ENCODE measurements at regions not wholly inside any gene's neighbourhood (a gene's known extent, or its start where the extent isn't known, plus 50 kb on each side); places are given as distances from the start of the nearest gene placed in this dataset.

DNA sequence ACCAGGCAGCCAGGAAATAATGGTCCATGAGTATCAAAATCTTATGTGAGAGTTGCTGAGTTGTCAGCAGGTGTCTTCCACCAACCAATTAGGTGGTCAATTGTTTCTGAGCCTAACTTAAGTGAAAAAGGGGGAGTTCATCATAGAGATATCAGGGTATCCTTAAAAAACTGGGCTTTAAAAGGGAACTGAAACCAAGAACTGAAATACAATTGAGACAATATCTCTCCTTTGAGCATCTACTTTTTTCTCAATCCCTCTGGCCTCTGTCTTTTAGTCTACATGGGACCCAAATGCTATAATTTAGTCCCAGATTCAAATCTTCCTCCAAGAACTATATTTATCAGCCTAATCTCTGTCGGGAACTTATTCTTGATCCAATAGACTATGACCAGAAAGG, 201.0 kb downstream of the BTG1 start:
- Histone ChIP-seq H3K27me3 (no peaks in the 10 kb centered on the region), H3K36me3 (no peaks in the 10 kb centered on the region), H3K9me3 (no peaks in the 10 kb centered on the region), H3K27ac (no peak overlapping the region), H3K4me3 (no peak overlapping the region), H3K4me1 (no peaks in the 10 kb centered on the region)
- TF ChIP-seq POLR2AphosphoS5 (IDR thresholded peaks at IDR 0.05): no peak
- TF ChIP-seq CTCF (IDR thresholded peaks at IDR 0.05): no peak
- no peak for TF ChIP-seq EP300 (IDR thresholded peaks at IDR 0.05)
- TF ChIP-seq POLR2A (IDR thresholded peaks at IDR 0.05): no peak
- no peak for DNase-seq
- intact Hi-C loops (cut with DNase I): no loop called here
- 87 to 91% methylated on average over 1 of the region's 1 CpG for WGBS, 2 donors

GRCh38 chr12:91940826-91941570, 204.6 kb downstream of the BTG1 start:
- H3K4me3 ChIP-seq: no peak overlapping the region
- WGBS, 2 donors: 83 to 92% methylated on average over 1 of the region's 1 CpG
- no peaks in the 10 kb centered on the region for H3K27me3 ChIP-seq
- H3K4me1 ChIP-seq: no peaks in the 10 kb centered on the region
- intact Hi-C loops (cut with DNase I): no loop called here
- H3K9me3 ChIP-seq: no peaks in the 10 kb centered on the region
- no peak overlapping the region for H3K27ac ChIP-seq
- DNase-seq: no peak
- H3K36me3 ChIP-seq: no peaks in the 10 kb centered on the region
- no peak for TF ChIP-seq POLR2AphosphoS5 (IDR thresholded peaks at IDR 0.05)
- TF ChIP-seq POLR2A (IDR thresholded peaks at IDR 0.05): no peak
- TF ChIP-seq CTCF (IDR thresholded peaks at IDR 0.05): no peak
- no peak for TF ChIP-seq EP300 (IDR thresholded peaks at IDR 0.05)

- WGBS, 2 donors: 86 to 97% methylated on average over 1 of the region's 1 CpG
- H3K27ac ChIP-seq: no peak overlapping the region
These were observed 205.3 kb downstream of the BTG1 start for GRCh38 chr12:91940322-91940721.

DNA sequence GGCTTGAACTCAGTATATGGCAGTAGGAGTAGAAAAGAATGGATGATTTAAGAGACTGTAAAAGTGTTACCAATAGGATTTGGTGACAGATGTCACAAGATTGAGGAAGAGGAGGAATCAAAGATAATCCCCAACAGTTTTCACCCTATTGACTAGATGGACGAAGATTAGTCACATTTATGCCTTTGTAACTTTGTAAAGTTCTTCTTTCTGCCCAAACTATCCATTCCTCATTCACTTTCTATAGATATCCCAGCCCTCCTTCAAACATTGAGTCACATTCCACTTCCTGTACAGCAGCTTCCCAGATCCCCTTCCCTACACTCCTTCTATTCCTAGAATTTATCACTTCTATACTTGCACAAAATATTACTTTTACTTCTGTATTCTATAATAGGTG, 207.9 kb downstream of the BTG1 start:
- no peak for TF ChIP-seq CTCF (IDR thresholded peaks at IDR 0.05)
- TF ChIP-seq POLR2A (IDR thresholded peaks at IDR 0.05): no peak
- no peak for TF ChIP-seq EP300 (IDR thresholded peaks at IDR 0.05)
- TF ChIP-seq POLR2AphosphoS5 (IDR thresholded peaks at IDR 0.05): no peak
- WGBS, 2 donors: 87 to 96% methylated on average over 1 of the region's 1 CpG
- no peak overlapping the region for H3K4me3 ChIP-seq
- no peaks in the 10 kb centered on the region for H3K9me3 ChIP-seq
- intact Hi-C loops (cut with DNase I): no loop called here
- no peaks in the 10 kb centered on the region for H3K27me3 ChIP-seq
- no peak for DNase-seq
- no peaks in the 10 kb centered on the region for H3K36me3 ChIP-seq
- no peak overlapping the region for H3K27ac ChIP-seq
- H3K4me1 ChIP-seq: no peaks in the 10 kb centered on the region

More at GRCh38 chr12:91940322-91940721, 205.3 kb downstream of the BTG1 start:
- Histone ChIP-seq H3K27me3 (no peaks in the 10 kb centered on the region), H3K4me3 (no peak overlapping the region), H3K36me3 (no peaks in the 10 kb centered on the region), H3K4me1 (no peaks in the 10 kb centered on the region), H3K9me3 (no peaks in the 10 kb centered on the region)
- no peak for DNase-seq
- intact Hi-C loops (cut with DNase I): no loop called here
- TF ChIP-seq EP300 (IDR thresholded peaks at IDR 0.05): no peak
- TF ChIP-seq POLR2A (IDR thresholded peaks at IDR 0.05): no peak
- TF ChIP-seq CTCF (IDR thresholded peaks at IDR 0.05): no peak
- no peak for TF ChIP-seq POLR2AphosphoS5 (IDR thresholded peaks at IDR 0.05)

- no peak overlapping the region for H3K27ac ChIP-seq
- H3K27me3 ChIP-seq: no peaks in the 10 kb centered on the region
- H3K4me3 ChIP-seq: no peak overlapping the region
- 85 to 92% methylated on average over 1 of the region's 1 CpG for WGBS, 2 donors
- H3K36me3 ChIP-seq: no peaks in the 10 kb centered on the region
- H3K9me3 ChIP-seq: no peaks in the 10 kb centered on the region
- H3K4me1 ChIP-seq: no peaks in the 10 kb centered on the region
- intact Hi-C loops (cut with DNase I): no loop called here
- DNase-seq: no peak
- TF ChIP-seq POLR2A (IDR thresholded peaks at IDR 0.05) (no peak), EP300 (IDR thresholded peaks at IDR 0.05) (no peak), POLR2AphosphoS5 (IDR thresholded peaks at IDR 0.05) (no peak), CTCF (IDR thresholded peaks at IDR 0.05) (no peak)
These were observed 208.6 kb downstream of the BTG1 start for GRCh38 chr12:91937009-91937408.

Measured in sigmoid colon (tissue), 6 donors.